Hepatocyte (in vitro differentiated cells): ENCODE measurements at regions not wholly inside any gene's neighbourhood (a gene's known extent, or its start where the extent isn't known, plus 50 kb on each side); places are given as distances from the start of the nearest gene placed in this dataset.

ENCODE experiments used
- CTCF ChIP-seq: fragments of 200-600 bp; sonication (generic); IDR thresholded peaks from 2 replicates; pipeline ENCODE4 v1.5.1; 2016; ENCODE audit warnings: antibody characterized with exemption, mild to moderate bottlenecking; ENCODE audit not compliant: poor library complexity
- EZH2 ChIP-seq: fragments of 200-600 bp; sonication (generic); IDR thresholded peaks from 2 replicates; pipeline ENCODE4 v1.6.1; 2016; ENCODE audit warnings: antibody characterized with exemption, mild to moderate bottlenecking, borderline replicate concordance

DNA sequence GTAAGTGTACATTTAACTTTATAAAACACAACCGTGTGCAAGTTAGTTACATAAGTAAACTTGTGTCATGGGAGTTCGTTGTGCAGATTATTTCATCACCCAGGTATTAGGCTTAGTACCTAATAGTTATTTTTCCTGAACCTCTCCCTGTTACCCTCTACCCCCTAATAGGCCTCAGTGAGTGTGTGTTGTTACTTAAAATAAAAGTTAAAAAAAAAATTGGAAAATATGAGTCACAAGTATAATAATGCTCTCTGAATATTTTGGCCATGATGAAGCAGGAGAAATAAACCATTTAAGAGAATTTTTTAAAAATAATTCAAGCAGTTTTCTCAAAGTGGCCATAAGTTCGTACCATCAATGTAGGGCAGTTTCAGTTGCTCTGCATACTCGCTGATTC, 105.1 kb upstream of the GRID2 start:
- TF ChIP-seq CTCF (no peak), EZH2 (no peak)
